DOHH2 (cell line): ENCODE measurements at regions not wholly inside any gene's neighbourhood (a gene's known extent, or its start where the extent isn't known, plus 50 kb on each side); places are given as distances from the start of the nearest gene placed in this dataset.

Source experiments
- CTCF ChIP-seq: fragments of 200-600 bp; sonication (generic); IDR thresholded peaks from one replicate; pipeline ENCODE4 v1.5.1; 2014; ENCODE audit warnings: antibody characterized with exemption, mild to moderate bottlenecking, low read depth, low read length; ENCODE audit not compliant: poor library complexity, severe bottlenecking
- EZH2phosphoT487 ChIP-seq: fragments of 200-600 bp; sonication (generic); IDR thresholded peaks from 2 replicates; pipeline ENCODE4 v1.6.1; 2017; ENCODE audit warnings: borderline replicate concordance, mild to moderate bottlenecking, antibody characterized with exemption, low read length, moderate library complexity, mixed read lengths

- no peak for TF ChIP-seq CTCF
- no peak for TF ChIP-seq EZH2phosphoT487
Observed at GRCh38 chr17:37827905-37828650, 83.2 kb upstream of the HNF1B start.
